ENCODE measurements at regions not wholly inside any gene's neighbourhood (a gene's known extent, or its start where the extent isn't known, plus 50 kb on each side); places are given as distances from the start of the nearest gene placed in this dataset.

DNA sequence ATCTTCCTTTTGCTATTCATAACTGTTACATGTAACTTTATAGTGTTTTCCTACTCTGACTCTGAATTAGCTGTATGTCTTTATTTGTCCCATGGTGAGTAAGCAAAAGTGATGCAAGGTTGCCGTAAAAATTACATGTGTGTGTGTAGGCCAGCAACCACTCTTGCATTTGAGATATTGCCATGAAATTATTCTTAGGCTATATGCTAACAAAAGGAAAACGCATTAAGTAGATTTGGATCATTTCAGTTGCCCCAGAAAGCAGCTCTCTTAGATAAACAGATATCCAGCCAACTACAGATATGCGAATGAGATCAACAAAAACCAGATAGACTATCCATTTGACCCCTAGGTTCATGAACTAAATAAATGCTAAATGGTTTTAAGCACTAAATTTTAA lies 73.6 kb downstream of the CYLC2 start:
- Histone ChIP-seq H2AFZ (ENCODE audit: low read depth, low read length) (no peak overlapping the region), H3K27me3 (ENCODE audit: control insufficient read depth in 2 of 2, insufficient read depth in 2 of 2, low read length in 2 of 2) (no peaks in the 10 kb centered on the region), H3K4me1 (ENCODE audit: control insufficient read depth, extremely low read depth, insufficient read depth, low read length) (no peaks in the 10 kb centered on the region), H3K36me3 (ENCODE audit: control insufficient read depth in 2 of 2, extremely low read depth in 1 of 2, insufficient read depth in 2 of 2, low read length in 2 of 2) (no peaks in the 10 kb centered on the region), H3K9me1 (replicated peaks; ENCODE audit: control insufficient read depth, extremely low read depth, insufficient read depth, low read length) (no peaks in the 10 kb centered on the region), H3K79me2 (ENCODE audit: control insufficient read depth, insufficient read depth, low read length) (no peaks in the 10 kb centered on the region), H3K9me3 (replicated peaks; ENCODE audit: control insufficient read depth, insufficient read depth, low read length) (peaks cover 2% of the 10 kb centered on the region), H3K4me3 (replicated peaks in 1 of 3; ENCODE audit: insufficient read depth in 1 of 3, low read depth in 1 of 3, low read length in 3 of 3) (no peak overlapping the region), H4K20me1 (replicated peaks; ENCODE audit: control insufficient read depth, extremely low read depth, insufficient read depth, low read length) (no peaks in the 10 kb centered on the region), H3K27ac (ENCODE audit: insufficient read depth, low read depth, low read length) (no peak overlapping the region), H3K4me2 (ENCODE audit: insufficient read depth, low read length) (no peak overlapping the region), H3K9ac (replicated peaks; ENCODE audit: extremely low read depth, insufficient read depth, low read length) (no peak overlapping the region)
- POLR2A ChIA-PET, result no interaction called here
- DNase-seq (ENCODE audit: low read depth, low spot score) (no peak), FAIRE-seq (no peak)
- dilution Hi-C loops (cut with MboI; ENCODE audit: extremely low pct_ligation_motif_present, low sequenced_read_pairs), result no loop called here
- CTCF ChIA-PET, result no interaction called here
- BruUV-seq (replicated peaks), result no TSS peak
- intact Hi-C loops (cut with micrococcal nuclease), result no loop called here
- no peak for TF ChIP-seq EZH2 (IDR thresholded peaks at IDR 0.05; ENCODE audit: borderline replicate concordance, low read depth, low read length, severe bottlenecking)
- TF ChIP-seq POLR2AphosphoS5 (IDR thresholded peaks at IDR 0.05; ENCODE audit: insufficient read depth, low read depth, low read length), result no peak
- TF ChIP-seq, protein P1, sequence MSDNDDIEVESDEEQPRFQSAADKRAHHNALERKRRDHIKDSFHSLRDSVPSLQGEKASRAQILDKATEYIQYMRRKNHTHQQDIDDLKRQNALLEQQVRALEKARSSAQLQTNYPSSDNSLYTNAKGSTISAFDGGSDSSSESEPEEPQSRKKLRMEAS (IDR thresholded peaks at IDR 0.05; ENCODE audit: insufficient read depth, insufficient read length), result no peak
- no peak for TF ChIP-seq FOS (IDR thresholded peaks at IDR 0.05; ENCODE audit: borderline replicate concordance, insufficient read depth, low read length)
- TF ChIP-seq JUN (IDR thresholded peaks at IDR 0.05; ENCODE audit: borderline replicate concordance, insufficient read depth, insufficient read length, low read depth), result no peak
- TF ChIP-seq GATA2 (IDR thresholded peaks at IDR 0.05; ENCODE audit: insufficient read depth, insufficient read length, low read depth, low read length), result no peak
- no peak for TF ChIP-seq POLR2A (IDR thresholded peaks at IDR 0.05; ENCODE audit: low read depth, low read length)

DNA sequence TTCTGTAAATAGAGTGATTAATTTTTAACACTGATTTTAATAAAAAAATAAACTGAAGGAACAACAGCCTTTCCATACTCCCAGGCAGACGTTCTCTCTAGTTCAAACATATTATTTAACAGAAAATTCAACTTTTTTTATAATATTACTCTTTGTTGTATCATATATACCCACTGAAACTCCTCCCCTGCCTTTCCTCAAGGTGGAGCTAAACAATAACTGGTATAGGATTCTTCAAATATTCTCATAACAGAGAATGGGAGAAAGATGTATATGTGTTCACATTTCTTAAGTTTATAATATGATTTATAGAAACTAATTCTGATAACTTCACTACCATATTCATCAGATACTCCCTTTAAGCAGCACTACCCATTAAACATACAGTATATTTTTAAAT lies 83.4 kb downstream of the CYLC2 start:
- POLR2A ChIA-PET, result no interaction called here

More for the DNA sequence above, 83.4 kb downstream of the CYLC2 start:
- no peak for DNase-seq (ENCODE audit: low read depth, low spot score)
- no peak overlapping the region for H2AFZ ChIP-seq (ENCODE audit: low read depth, low read length)
- H3K9ac ChIP-seq (replicated peaks; ENCODE audit: extremely low read depth, insufficient read depth, low read length), result no peak overlapping the region
- no peaks in the 10 kb centered on the region for H3K79me2 ChIP-seq (ENCODE audit: control insufficient read depth, insufficient read depth, low read length)
- no peak overlapping the region for H3K27ac ChIP-seq (ENCODE audit: insufficient read depth, low read depth, low read length)
- no peaks in the 10 kb centered on the region for H3K4me1 ChIP-seq (ENCODE audit: control insufficient read depth, extremely low read depth, insufficient read depth, low read length)
- FAIRE-seq, result no peak
- H4K20me1 ChIP-seq (replicated peaks; ENCODE audit: control insufficient read depth, extremely low read depth, insufficient read depth, low read length), result no peaks in the 10 kb centered on the region
- CTCF ChIA-PET, result no interaction called here
- dilution Hi-C loops (cut with MboI; ENCODE audit: extremely low pct_ligation_motif_present, low sequenced_read_pairs) (no loop called here), intact Hi-C loops (cut with micrococcal nuclease) (no loop called here)
- H3K4me3 ChIP-seq (replicated peaks in 1 of 3; ENCODE audit: insufficient read depth in 1 of 3, low read depth in 1 of 3, low read length in 3 of 3), result no peak overlapping the region
- H3K9me1 ChIP-seq (replicated peaks; ENCODE audit: control insufficient read depth, extremely low read depth, insufficient read depth, low read length), result no peaks in the 10 kb centered on the region
- no TSS peak for BruUV-seq (replicated peaks)
- no peak overlapping the region for H3K4me2 ChIP-seq (ENCODE audit: insufficient read depth, low read length)
- no peaks in the 10 kb centered on the region for H3K27me3 ChIP-seq (ENCODE audit: control insufficient read depth in 2 of 2, insufficient read depth in 2 of 2, low read length in 2 of 2)
- H3K36me3 ChIP-seq (ENCODE audit: control insufficient read depth in 2 of 2, extremely low read depth in 1 of 2, insufficient read depth in 2 of 2, low read length in 2 of 2), result no peaks in the 10 kb centered on the region
- H3K9me3 ChIP-seq (replicated peaks; ENCODE audit: control insufficient read depth, insufficient read depth, low read length), result no peaks in the 10 kb centered on the region
- TF ChIP-seq, protein P1 (IDR thresholded peaks at IDR 0.05; ENCODE audit: insufficient read depth, insufficient read length), result no peak
- TF ChIP-seq GATA2 (IDR thresholded peaks at IDR 0.05; ENCODE audit: insufficient read depth, insufficient read length, low read depth, low read length) (no peak), JUN (IDR thresholded peaks at IDR 0.05; ENCODE audit: borderline replicate concordance, insufficient read depth, insufficient read length, low read depth) (no peak), POLR2AphosphoS5 (IDR thresholded peaks at IDR 0.05; ENCODE audit: insufficient read depth, low read depth, low read length) (no peak), MYC (IDR thresholded peaks at IDR 0.05; ENCODE audit: low read depth, low read length) (no peak), FOS (IDR thresholded peaks at IDR 0.05; ENCODE audit: borderline replicate concordance, insufficient read depth, low read length) (no peak), EZH2 (IDR thresholded peaks at IDR 0.05; ENCODE audit: borderline replicate concordance, low read depth, low read length, severe bottlenecking) (no peak), POLR2A (IDR thresholded peaks at IDR 0.05; ENCODE audit: low read depth, low read length) (no peak)
- TF ChIP-seq, protein P2, sequence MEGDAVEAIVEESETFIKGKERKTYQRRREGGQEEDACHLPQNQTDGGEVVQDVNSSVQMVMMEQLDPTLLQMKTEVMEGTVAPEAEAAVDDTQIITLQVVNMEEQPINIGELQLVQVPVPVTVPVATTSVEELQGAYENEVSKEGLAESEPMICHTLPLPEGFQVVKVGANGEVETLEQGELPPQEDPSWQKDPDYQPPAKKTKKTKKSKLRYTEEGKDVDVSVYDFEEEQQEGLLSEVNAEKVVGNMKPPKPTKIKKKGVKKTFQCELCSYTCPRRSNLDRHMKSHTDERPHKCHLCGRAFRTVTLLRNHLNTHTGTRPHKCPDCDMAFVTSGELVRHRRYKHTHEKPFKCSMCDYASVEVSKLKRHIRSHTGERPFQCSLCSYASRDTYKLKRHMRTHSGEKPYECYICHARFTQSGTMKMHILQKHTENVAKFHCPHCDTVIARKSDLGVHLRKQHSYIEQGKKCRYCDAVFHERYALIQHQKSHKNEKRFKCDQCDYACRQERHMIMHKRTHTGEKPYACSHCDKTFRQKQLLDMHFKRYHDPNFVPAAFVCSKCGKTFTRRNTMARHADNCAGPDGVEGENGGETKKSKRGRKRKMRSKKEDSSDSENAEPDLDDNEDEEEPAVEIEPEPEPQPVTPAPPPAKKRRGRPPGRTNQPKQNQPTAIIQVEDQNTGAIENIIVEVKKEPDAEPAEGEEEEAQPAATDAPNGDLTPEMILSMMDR (IDR thresholded peaks at IDR 0.05; ENCODE audit: extremely low read depth in 1 of 2, insufficient read depth in 1 of 2, low read depth in 1 of 2, low read length in 2 of 2), result no peak
